Fibroblast of skin of right biceps (primary cell): ENCODE measurements at regions not wholly inside any gene's neighbourhood (a gene's known extent, or its start where the extent isn't known, plus 50 kb on each side); places are given as distances from the start of the nearest gene placed in this dataset.

Source experiments
- DNase-seq: peaks from one replicate; pipeline ENCODE4 v3.0.0-alpha.2; 2013

- DNase-seq = no peak
Measured at GRCh38 chr2:196445991-196446390, 193.5 kb upstream of the CCDC150 start.

- no peak for DNase-seq
Measured at GRCh38 chr2:196448407-196449079, 191.0 kb upstream of the CCDC150 start.

GRCh38 chr2:196449083-196449482 lies 190.4 kb upstream of the CCDC150 start:
- no peak for DNase-seq

- DNase-seq = no peak
Measured at GRCh38 chr2:196452758-196453157, 186.8 kb upstream of the CCDC150 start.

DNA sequence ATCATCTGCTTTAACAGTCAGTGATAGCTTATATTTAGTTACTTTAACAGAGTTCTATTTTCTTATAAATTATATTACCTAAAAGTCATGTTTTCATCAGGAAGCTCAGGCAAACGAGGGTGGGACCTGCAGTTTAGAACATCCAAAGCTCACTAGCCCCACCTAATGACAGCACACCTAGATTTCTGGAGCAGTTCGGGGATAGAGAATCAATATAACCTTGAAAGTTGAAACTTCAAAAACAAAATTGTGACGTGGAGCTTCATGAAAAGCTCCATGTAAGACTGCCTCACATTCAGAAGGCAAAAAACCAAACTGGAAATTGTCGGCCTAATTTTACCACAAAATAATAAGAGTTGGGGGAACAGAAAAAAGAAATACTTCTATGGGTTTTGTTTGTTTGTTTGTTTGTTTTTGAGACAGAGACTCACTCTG lies 185.9 kb upstream of the CCDC150 start:
- peak; percentile 55 for DNase-seq

- DNase-seq = no peak
Measured at GRCh38 chr2:196454492-196454891, 185.0 kb upstream of the CCDC150 start.

DNA sequence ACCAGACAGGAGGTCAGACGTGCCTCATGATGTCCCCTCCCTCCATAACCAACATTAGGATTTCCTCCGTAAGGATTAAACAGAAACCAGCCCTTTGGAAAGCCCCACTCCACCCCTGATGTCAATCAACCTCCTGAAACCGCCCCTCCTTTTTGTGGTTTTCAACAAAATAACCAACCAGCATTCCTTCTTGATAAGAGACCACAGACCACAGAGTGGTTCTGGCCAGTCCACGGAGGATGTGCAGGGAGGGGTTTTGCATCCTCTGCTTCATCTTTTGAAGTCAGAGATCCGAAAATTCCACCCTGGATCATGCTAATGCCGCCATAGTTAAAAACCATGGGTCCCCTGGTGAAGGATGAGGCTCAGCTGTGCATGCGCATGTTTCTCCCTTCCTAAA lies 180.0 kb upstream of the CCDC150 start:
- DNase-seq = peak; percentile 36

GRCh38 chr2:196463706-196464105 lies 175.8 kb upstream of the CCDC150 start:
- DNase-seq = no peak

DNA sequence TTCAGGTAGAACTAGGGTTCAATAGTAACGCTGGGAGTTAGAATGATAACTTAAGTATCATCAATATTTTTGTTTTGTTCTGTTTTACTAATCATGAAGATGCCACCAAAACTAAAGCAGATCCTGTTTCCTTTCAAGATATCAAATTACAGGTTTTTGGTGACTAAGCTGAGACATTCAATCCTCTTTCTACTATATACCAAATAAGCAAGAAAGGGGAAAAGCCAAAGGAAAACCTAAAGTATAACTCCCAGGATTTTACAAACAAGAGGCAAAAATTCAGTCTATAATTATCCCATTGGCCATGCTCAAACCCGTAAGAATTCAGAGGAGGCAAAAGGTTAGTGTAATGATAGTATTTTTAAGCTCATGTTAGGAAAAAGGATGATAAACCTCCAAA lies 175.2 kb upstream of the CCDC150 start:
- DNase-seq = no peak

- no peak for DNase-seq
Measured at GRCh38 chr2:196466581-196466980, 172.9 kb upstream of the CCDC150 start.

- DNase-seq = no peak
Measured at GRCh38 chr2:196468394-196468793, 171.1 kb upstream of the CCDC150 start.

DNA sequence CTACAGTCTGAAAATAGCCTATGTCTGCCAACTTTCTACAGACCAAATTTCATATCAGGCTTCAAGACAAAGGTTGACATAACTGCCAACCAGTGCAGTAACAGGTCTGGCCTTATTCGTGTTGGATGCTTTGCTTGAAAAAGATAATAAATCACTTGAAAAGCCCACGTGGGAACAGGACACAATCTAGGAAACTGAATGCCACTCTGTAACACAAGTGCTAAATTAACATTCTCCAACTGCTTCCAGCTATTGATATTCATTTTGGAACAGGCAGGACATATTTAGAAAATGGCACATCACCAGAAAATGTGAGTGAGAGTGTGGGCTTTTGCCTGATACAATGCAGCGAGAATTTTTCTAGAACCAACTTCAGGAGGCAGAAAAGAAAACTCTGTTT lies 165.9 kb upstream of the CCDC150 start:
- no peak for DNase-seq

DNA sequence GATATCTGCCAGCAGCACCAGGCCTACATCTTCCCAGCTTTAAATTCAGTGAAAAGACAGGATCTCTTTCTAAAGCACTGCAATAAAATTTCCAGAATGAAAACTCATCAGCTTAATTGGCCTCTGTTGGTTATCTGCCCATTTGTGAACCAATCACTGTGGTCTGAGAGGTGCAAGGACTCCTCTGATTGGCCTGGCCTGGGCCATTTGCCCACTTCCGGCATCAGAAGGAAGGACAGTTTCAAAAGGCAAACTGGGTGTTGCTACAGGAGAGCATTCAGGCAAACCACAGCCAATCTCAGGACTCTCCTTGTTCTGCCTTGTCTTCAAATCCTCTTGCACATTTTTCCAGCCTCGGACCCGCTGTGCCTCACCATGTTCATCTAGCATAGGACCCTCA lies 163.9 kb upstream of the CCDC150 start:
- no peak for DNase-seq

DNA sequence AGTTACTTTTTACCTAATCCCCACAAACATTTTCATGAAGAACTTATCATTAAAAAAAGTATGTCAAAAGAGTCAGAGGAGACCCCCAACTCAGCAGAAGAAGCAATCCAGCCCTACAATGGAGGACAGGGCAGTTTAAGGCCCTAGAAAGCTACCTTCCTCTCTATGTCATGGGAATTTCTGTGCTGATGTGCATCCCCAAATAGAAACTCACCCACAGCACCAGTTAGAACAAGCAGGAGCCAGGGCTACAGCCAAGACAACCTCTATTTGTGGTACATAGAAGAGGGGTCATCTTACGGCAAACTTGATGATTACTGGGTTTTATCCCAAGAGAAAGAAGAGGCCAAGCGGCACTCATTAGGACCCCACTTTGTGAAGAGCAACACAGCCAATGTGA lies 160.9 kb upstream of the CCDC150 start:
- DNase-seq = no peak

GRCh38 chr2:196479350-196479749 lies 160.2 kb upstream of the CCDC150 start:
- peak; percentile 79 for DNase-seq

DNA sequence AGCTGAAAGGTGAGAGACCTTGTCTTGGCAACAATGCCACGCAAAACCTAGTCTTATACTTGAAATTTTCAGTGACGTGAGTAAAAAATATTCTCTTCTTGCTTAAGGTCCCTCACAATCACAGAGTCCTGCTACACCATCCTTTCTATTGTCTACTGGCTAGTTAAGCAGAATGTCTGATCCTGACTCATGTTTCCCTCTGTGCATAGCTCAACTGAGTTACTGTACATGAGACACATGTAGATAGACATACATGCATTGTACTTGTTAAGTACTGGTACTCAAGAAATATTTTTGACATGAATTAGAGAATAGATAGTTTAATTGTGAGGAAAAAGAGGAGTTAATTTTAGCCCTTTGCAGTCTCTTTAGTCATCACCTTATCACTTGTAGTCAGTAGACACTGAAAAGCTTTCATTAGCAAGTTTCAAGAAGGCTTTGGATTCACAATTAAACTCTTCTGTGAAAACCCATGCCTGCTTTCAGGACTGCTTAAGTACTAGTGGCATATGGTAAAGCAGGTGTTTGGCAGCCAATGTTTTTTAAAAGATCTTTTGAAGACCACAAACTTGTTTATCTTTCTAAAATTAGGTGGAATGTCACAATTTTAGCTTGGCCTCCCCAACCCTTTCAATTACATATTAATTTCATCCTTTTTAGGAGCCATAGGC lies 158.7 kb upstream of the CCDC150 start:
- peak; percentile 31 for DNase-seq

DNA sequence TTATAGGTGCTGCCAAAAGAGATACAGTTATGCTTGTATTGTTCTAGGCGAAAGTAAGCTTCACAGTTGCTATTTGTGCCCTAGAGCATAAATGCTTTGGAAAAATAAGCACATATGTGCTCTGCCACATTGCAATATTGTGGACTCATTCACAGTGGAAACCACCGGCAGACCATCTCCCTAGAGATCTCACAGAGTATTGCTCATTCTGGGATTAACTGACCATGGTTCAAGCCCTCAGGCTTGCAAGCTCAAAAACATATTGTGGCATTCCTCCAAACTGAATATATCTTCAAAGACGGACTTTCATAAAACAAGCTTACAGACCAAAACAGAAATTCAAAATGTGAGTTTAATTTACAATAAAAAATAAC lies 158.2 kb upstream of the CCDC150 start:
- DNase-seq = peak; percentile 74

DNA sequence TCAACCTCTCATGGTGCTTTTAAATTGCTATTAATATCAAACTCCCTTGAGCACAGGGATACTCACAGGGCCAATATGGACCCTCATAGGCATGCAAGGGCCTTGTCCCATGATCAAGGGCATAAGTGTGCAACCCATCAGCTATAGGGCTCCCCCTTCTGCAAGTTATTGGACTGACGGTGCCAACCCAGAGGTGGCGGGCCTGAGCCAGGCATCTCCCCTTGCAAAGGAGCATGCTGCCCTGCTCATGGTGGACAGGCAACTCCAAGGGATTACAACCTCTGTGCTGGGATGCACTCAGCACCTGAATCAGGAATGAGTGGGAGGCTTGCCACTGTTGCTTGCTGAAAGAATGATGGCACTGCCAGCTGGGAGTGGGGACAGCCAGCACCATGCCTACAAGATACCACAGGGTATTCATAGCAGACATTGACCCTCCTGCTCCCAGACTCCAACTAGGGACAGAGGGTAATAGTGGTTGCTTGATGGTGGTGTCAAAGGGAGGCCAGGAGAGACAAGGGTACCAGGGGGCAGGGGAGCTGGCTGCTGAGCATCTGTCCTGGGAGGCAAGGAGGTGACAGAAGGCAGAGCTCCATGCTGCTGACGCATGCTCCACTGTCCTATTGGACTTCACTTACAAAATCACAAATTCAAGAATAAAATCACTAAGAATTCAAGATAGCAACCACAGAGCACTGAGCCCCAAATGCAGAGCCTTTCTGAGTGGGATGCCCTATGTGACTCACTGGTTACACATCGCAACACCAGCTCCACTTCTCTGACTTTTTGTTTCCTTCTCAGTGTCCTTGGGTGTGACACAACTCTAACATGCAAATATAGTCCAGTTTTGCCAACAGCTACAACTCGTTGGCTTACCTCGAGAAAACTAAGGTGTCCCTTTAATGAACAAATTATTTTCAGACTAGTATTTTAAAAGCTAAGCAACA lies 157.1 kb upstream of the CCDC150 start:
- DNase-seq = peak; percentile 51

GRCh38 chr2:196486146-196486545 lies 153.4 kb upstream of the CCDC150 start:
- peak; percentile 33 for DNase-seq

DNA sequence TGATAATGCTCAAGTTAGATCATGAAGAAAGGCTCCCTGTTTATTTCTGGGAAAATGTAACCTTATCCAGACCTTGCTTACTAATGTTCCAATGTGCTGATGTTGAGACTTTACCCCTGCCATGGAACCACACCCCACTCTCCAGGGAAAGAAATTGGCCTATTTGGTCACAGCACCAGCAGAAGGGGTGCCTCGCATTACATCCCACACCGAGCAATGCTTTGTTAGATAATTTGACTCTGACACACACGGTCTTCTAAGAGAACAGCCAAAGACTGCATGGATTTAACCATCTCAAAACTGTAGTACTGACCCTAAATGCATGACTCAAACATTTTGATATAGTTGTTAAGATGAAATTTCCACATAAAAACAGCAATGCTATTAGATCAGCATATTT lies 152.1 kb upstream of the CCDC150 start:
- peak; percentile 37 for DNase-seq

- no peak for DNase-seq
Measured at GRCh38 chr2:196489371-196489770, 150.1 kb upstream of the CCDC150 start.

DNA sequence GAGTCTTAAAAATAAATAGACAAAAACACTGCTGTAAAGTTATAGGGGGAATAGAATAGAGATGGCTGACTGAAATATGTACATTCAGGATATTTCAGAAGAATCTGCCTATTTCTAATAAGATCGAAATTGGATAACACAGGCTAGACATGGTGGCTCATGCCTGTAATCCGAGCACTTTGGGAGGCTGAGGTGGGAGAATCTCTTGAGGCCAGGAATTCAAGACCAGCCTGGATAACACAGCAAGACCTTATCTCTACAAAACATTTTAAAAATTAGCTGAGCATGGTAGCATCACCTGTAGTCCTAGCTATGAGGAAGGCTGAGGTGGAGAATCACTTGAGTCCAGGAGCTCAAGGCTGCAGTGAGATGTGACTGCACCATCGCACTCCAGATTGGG lies 146.6 kb upstream of the CCDC150 start:
- DNase-seq = no peak

DNA sequence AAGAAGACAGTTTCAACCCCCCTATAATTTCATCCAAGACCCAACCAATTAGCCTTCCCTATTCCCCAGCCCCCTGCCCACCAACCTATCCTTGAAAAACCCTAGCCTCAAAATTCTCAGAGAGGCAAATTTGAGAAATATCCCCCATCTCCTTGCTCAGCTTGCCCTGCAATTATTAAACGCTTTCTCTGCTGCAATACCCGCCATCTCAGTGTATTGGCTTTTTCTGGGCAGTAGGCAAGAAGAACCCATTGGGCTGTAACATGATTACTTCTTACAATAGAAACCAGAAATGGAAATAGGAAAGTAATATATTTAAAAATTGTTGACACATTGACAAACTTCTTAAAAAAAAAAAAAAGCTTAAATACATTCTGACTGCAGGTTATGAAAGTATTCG lies 140.6 kb upstream of the CCDC150 start:
- DNase-seq = no peak

DNA sequence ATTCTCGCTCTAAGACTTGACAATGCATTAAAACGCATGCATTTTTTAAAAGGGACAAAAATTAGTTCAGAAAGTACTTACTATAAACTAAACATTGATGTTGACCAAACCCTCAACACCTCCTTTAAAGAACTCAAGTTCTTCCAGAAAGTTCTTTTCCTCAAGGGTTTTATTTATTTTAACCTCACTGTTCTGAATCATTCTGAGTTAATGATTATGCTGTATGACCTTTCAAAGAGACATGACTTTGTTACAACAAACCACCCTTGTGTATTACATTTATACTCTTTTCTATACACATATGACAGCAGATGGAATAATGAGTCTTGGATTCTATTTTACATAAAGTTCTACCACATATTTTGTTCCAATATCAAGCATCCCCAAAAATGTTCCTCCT lies 139.8 kb upstream of the CCDC150 start:
- no peak for DNase-seq
